PC-9 (cell line): ENCODE measurements at regions not wholly inside any gene's neighbourhood (a gene's known extent, or its start where the extent isn't known, plus 50 kb on each side); places are given as distances from the start of the nearest gene placed in this dataset.
"Not testable (repeated sequence)": the region's sequence is repeated elsewhere in the genome, so short reads cannot be mapped to it uniquely, and the experiment has no call there.

ENCODE experiments used
- CTCF ChIP-seq: fragments of 200-600 bp; sonication (generic); conservative IDR thresholded peaks from 2 replicates; pipeline ENCODE4 v1.6.1; 2017; ENCODE audit warnings: mixed run types, antibody characterized with exemption, mild to moderate bottlenecking, moderate library complexity
- EZH2 ChIP-seq: fragments of 200-600 bp; sonication (generic); IDR thresholded peaks from 2 replicates; pipeline ENCODE4 v1.8.0; 2017; ENCODE audit warnings: antibody characterized with exemption, low read depth

GRCh38 chr12:131447636-131448035, 263.3 kb upstream of the SFSWAP start:
- TF ChIP-seq CTCF, EZH2: not testable (repeated sequence)
